Testis (tissue), 2 donors: ENCODE measurements at regions not wholly inside any gene's neighbourhood (a gene's known extent, or its start where the extent isn't known, plus 50 kb on each side); places are given as distances from the start of the nearest gene placed in this dataset.

Experiments
- DNase-seq: peaks from one replicate; pipeline ENCODE4 v3.0.0-alpha.2; 2019
- H3K27ac ChIP-seq, 2 donors: fragments of 200-600 bp; sonication (generic); one replicate each; pipeline ENCODE4 v1.5.1; 2019
- H3K27me3 ChIP-seq: fragments of 200-600 bp; sonication (generic); one replicate; pipeline ENCODE4 v1.5.1; 2019
- H3K36me3 ChIP-seq: fragments of 200-600 bp; sonication (generic); one replicate; pipeline ENCODE4 v1.5.1; 2017; ENCODE audit warnings: low read depth; ENCODE audit errors: missing control alignments
- H3K4me1 ChIP-seq: fragments of 200-600 bp; sonication (generic); one replicate; pipeline ENCODE4 v1.5.1; 2019
- H3K4me3 ChIP-seq, 2 donors: fragments of 200-600 bp; sonication (generic); one replicate each; pipeline ENCODE4 v1.5.1; 2017 to 2019
- H3K9me3 ChIP-seq: fragments of 200-600 bp; sonication (generic); one replicate; pipeline ENCODE4 v1.5.1; 2017
- CTCF ChIP-seq, 3 experiments: fragments of 450-650 bp in 2 of 3; fragments of 200-600 bp in 1 of 3; sonication (generic) in 1 of 3; IDR thresholded peaks; one replicate each; pipeline ENCODE4 v1.5.1; 2016 to 2019; ENCODE audit warnings: antibody characterized with exemption in 3 of 3, mild to moderate bottlenecking in 2 of 3, moderate library complexity in 1 of 3
- POLR2A ChIP-seq: fragments of 450-650 bp; IDR thresholded peaks from one replicate; pipeline ENCODE4 v1.6.1; 2017; ENCODE audit warnings: antibody characterized with exemption, mild to moderate bottlenecking, moderate library complexity
- WGBS, 2 donors: methylation state at CpG; one replicate each; pipeline ENCODE4 v1.1.5; 2018; 5-methylcytosine and 5-hydroxymethylcytosine counted together
- intact Hi-C: fragments of 100-400 bp; cut with DNase I; formaldehyde crosslinking; loops from one replicate; pipeline ENCODE4 v1.15.1; 2023; ENCODE audit warnings: low total_unique reads

GRCh38 chr7:88500131-88500530 lies 193.4 kb upstream of the STEAP4 start:
- TF ChIP-seq POLR2A, result no peak
- Histone ChIP-seq H3K4me1 (no peaks in the 10 kb centered on the region), H3K27me3 (no peaks in the 10 kb centered on the region), H3K4me3 (no peak overlapping the region), H3K9me3 (no peaks in the 10 kb centered on the region), H3K36me3 (no peaks in the 10 kb centered on the region), H3K27ac (no peak overlapping the region)
- WGBS, 2 donors, result 59 to 68% methylated on average over 6 of the region's 6 CpGs
- no peak for DNase-seq
- intact Hi-C loops, result no loop called here

- Histone ChIP-seq H3K36me3 (no peaks in the 10 kb centered on the region), H3K27ac (no peak overlapping the region), H3K9me3 (no peaks in the 10 kb centered on the region), H3K4me3 (no peak overlapping the region), H3K27me3 (no peaks in the 10 kb centered on the region), H3K4me1 (no peaks in the 10 kb centered on the region)
- no peak for TF ChIP-seq CTCF (IDR thresholded peaks at IDR 0.05)
- no peak for TF ChIP-seq POLR2A
- no peak for DNase-seq
- 77 to 78% methylated on average over 8 of the region's 8 CpGs for WGBS, 2 donors
- intact Hi-C loops, result no loop called here
Measured at GRCh38 chr7:88495881-88496725, 189.4 kb upstream of the STEAP4 start.

GRCh38 chr7:88492153-88492552 lies 185.5 kb upstream of the STEAP4 start:
- no peaks in the 10 kb centered on the region for H3K27me3 ChIP-seq
- no peak for DNase-seq
- no peaks in the 10 kb centered on the region for H3K4me1 ChIP-seq
- no peaks in the 10 kb centered on the region for H3K9me3 ChIP-seq
- TF ChIP-seq POLR2A (no peak), CTCF (IDR thresholded peaks at IDR 0.05) (no peak)
- no peak overlapping the region for H3K4me3 ChIP-seq
- no peak overlapping the region for H3K27ac ChIP-seq
- intact Hi-C loops, result no loop called here
- H3K36me3 ChIP-seq, result no peaks in the 10 kb centered on the region

- no peak for DNase-seq
- Histone ChIP-seq H3K27me3 (no peaks in the 10 kb centered on the region), H3K4me1 (no peaks in the 10 kb centered on the region), H3K27ac (no peak overlapping the region), H3K36me3 (no peaks in the 10 kb centered on the region), H3K4me3 (no peak overlapping the region), H3K9me3 (no peaks in the 10 kb centered on the region)
- 80 to 83% methylated on average over 3 of the region's 3 CpGs for WGBS, 2 donors
- TF ChIP-seq CTCF (IDR thresholded peaks at IDR 0.05) (no peak), POLR2A (no peak)
- intact Hi-C loops, result no loop called here
Measured at GRCh38 chr7:88490874-88491273, 184.2 kb upstream of the STEAP4 start.

GRCh38 chr7:88490161-88490560 lies 183.5 kb upstream of the STEAP4 start:
- 93 to 95% methylated on average over 5 of the region's 5 CpGs for WGBS, 2 donors
- Histone ChIP-seq H3K27me3 (no peaks in the 10 kb centered on the region), H3K4me3 (no peak overlapping the region), H3K36me3 (no peaks in the 10 kb centered on the region), H3K4me1 (no peaks in the 10 kb centered on the region), H3K9me3 (no peaks in the 10 kb centered on the region), H3K27ac (no peak overlapping the region)
- no peak for TF ChIP-seq CTCF (IDR thresholded peaks at IDR 0.05)
- no peak for TF ChIP-seq POLR2A
- intact Hi-C loops, result no loop called here
- no peak for DNase-seq
